Mucosa of descending colon (tissue), 3 donors: ENCODE measurements at regions not wholly inside any gene's neighbourhood (a gene's known extent, or its start where the extent isn't known, plus 50 kb on each side); places are given as distances from the start of the nearest gene placed in this dataset.

Source experiments
- ATAC-seq: fragments of 200-7000 bp; cut with Tn5 transposase; one replicate; pipeline ENCODE4 v1.9.1; 2020; ENCODE audit warnings: mild to moderate bottlenecking, moderate library complexity
- DNase-seq, 3 donors: peaks; one replicate each; pipeline ENCODE4 v3.0.0-alpha.2; 2020
- H3K36me3 ChIP-seq: fragments of 200-600 bp; one replicate; pipeline ENCODE4 v1.8.0; 2021; ENCODE audit warnings: low read depth, mild to moderate bottlenecking
- H3K4me1 ChIP-seq: fragments of 200-600 bp; one replicate; pipeline ENCODE4 v1.8.0; 2021; ENCODE audit warnings: low read depth, mild to moderate bottlenecking
- H3K4me3 ChIP-seq: fragments of 200-600 bp; one replicate; pipeline ENCODE4 v1.8.0; 2021; ENCODE audit warnings: mild to moderate bottlenecking
- H3K9me3 ChIP-seq: fragments of 200-600 bp; one replicate; pipeline ENCODE4 v1.8.0; 2021; ENCODE audit warnings: mild to moderate bottlenecking
- CTCF ChIP-seq: fragments of 200-600 bp; IDR thresholded peaks from one replicate; pipeline ENCODE4 v1.8.0; 2022; ENCODE audit warnings: antibody characterized with exemption, mild to moderate bottlenecking
- intact Hi-C, 2 donors: fragments of 100-400 bp; cut with DNase I in 1 of 2; cut with micrococcal nuclease in 1 of 2; formaldehyde crosslinking; loops; one replicate each; pipeline versions ENCODE4 v1.11.0 to v1.11.1; 2022; cut with DNase I, micrococcal nuclease
- donor health status: DM: no; HTN: no; CAD: no; lungs with moderate emphysema.
- donor health status: DM: no; HTN: no; CAD: no.
- donor health status: DM: no; HTN: yes; CAD: no.

- no peak for ATAC-seq
- intact Hi-C loops, result no loop called here
These were observed 92.5 kb upstream of the KL start for GRCh38 chr13:32923725-32924124.

GRCh38 chr13:32924886-32925285 is 91.3 kb upstream of the KL start:
- DNase-seq, result no peak
- Histone ChIP-seq H3K4me3 (no peak overlapping the region), H3K9me3 (no peaks in the 10 kb centered on the region), H3K36me3 (no peaks in the 10 kb centered on the region), H3K4me1 (no peaks in the 10 kb centered on the region)
- intact Hi-C loops, result no loop called here
- no peak for TF ChIP-seq CTCF
- no peak for ATAC-seq

More at GRCh38 chr13:32923725-32924124, 92.5 kb upstream of the KL start:
- Histone ChIP-seq H3K36me3 (no peaks in the 10 kb centered on the region), H3K9me3 (no peaks in the 10 kb centered on the region), H3K4me1 (no peaks in the 10 kb centered on the region), H3K4me3 (no peak overlapping the region)
- no peak for TF ChIP-seq CTCF
- DNase-seq, result no peak

- no peaks in the 10 kb centered on the region for H3K9me3 ChIP-seq
- no peaks in the 10 kb centered on the region for H3K4me1 ChIP-seq
- ATAC-seq (no peak), DNase-seq (no peak)
- no peaks in the 10 kb centered on the region for H3K36me3 ChIP-seq
- intact Hi-C loops, result no loop called here
- TF ChIP-seq CTCF, result no peak
- H3K4me3 ChIP-seq, result no peak overlapping the region
These were observed 90.7 kb upstream of the KL start for GRCh38 chr13:32925506-32925905.

GRCh38 chr13:32932376-32932775 is 83.8 kb upstream of the KL start:
- no peak for TF ChIP-seq CTCF
- intact Hi-C loops, result no loop called here
- ATAC-seq (no peak), DNase-seq (no peak)
- Histone ChIP-seq H3K36me3 (no peaks in the 10 kb centered on the region), H3K4me1 (no peaks in the 10 kb centered on the region), H3K9me3 (peaks cover 3% of the 10 kb centered on the region), H3K4me3 (no peak overlapping the region)

GRCh38 chr13:32936716-32937115 is 79.5 kb upstream of the KL start:
- intact Hi-C loops, result no loop called here
- Histone ChIP-seq H3K4me3 (no peak overlapping the region), H3K4me1 (no peaks in the 10 kb centered on the region), H3K36me3 (no peaks in the 10 kb centered on the region), H3K9me3 (no peaks in the 10 kb centered on the region)
- no peak for ATAC-seq
- DNase-seq, result no peak
- no peak for TF ChIP-seq CTCF

- no peaks in the 10 kb centered on the region for H3K9me3 ChIP-seq
- intact Hi-C loops, result no loop called here
- DNase-seq (no peak), ATAC-seq (no peak)
- no peaks in the 10 kb centered on the region for H3K4me1 ChIP-seq
- H3K4me3 ChIP-seq, result no peak overlapping the region
- no peaks in the 10 kb centered on the region for H3K36me3 ChIP-seq
- no peak for TF ChIP-seq CTCF
These were observed 77.9 kb upstream of the KL start for GRCh38 chr13:32938314-32938713.
